H1 (cell line): ENCODE measurements at regions not wholly inside any gene's neighbourhood (a gene's known extent, or its start where the extent isn't known, plus 50 kb on each side); places are given as distances from the start of the nearest gene placed in this dataset.

ENCODE experiments used
- BCL11A ChIP-seq, 2 experiments: IDR thresholded peaks; one replicate each; pipeline ENCODE4 v1.6.1; 2011; ENCODE audit warnings: low read depth in 2 of 2, low read length in 2 of 2, mild to moderate bottlenecking in 2 of 2
- EGR1 ChIP-seq: IDR thresholded peaks from 2 replicates; pipeline ENCODE4 v1.6.1; 2011; ENCODE audit warnings: low read depth, low read length, borderline replicate concordance
- EP300 ChIP-seq, 2 experiments: IDR thresholded peaks; 1 replicate in 1 of 2; 2 replicates in 1 of 2; pipeline ENCODE4 v1.6.1; 2011 to 2012; ENCODE audit warnings: low read depth in 2 of 2, low read length in 2 of 2, mild to moderate bottlenecking in 2 of 2, borderline replicate concordance in 1 of 2, inconsistent platforms in 1 of 2, moderate library complexity in 1 of 2
- MAFK ChIP-seq: IDR thresholded peaks from 2 replicates; pipeline ENCODE4 v1.6.1; 2012; ENCODE audit warnings: low read depth, mild to moderate bottlenecking, improper control_type of control experiment, low read length
- TBP ChIP-seq: IDR thresholded peaks from 2 replicates; pipeline ENCODE4 v1.6.1; 2011; ENCODE audit warnings: low read depth, low read length, improper control_type of control experiment
- TF ChIP-seq, protein P1 (sequence below): IDR thresholded peaks from 2 replicates; pipeline ENCODE4 v1.6.1; 2011; ENCODE audit warnings: low read depth, mild to moderate bottlenecking, low read length; ENCODE audit not compliant: insufficient read depth

DNA sequence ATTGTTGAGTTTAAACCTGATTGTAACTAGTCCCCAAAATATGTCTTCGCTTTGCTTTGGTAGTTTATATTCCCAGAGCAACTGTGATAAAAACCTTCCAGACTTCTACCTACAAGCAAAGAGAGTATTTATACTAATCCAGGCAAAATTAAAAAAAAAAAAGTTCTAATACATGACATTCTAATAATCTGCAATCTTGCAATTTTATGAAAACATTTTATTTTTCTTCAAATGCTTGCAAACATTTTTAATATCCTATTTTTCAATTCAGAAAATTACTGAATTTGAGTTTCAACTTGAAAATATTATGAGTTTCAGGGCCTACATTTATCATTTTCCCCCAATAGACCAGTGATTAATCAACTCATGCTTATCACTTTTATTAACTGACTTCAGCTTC lies 830.2 kb upstream of the KLHL1 start (continued):
- TF ChIP-seq BCL11A (IDR thresholded peaks at IDR 0.05; ENCODE audit: low read depth in 2 of 2, low read length in 2 of 2) (no peak), EP300 (IDR thresholded peaks at IDR 0.05; ENCODE audit: borderline replicate concordance in 1 of 2, low read depth in 2 of 2, low read length in 2 of 2) (no peak), TBP (no peak), MAFK (no peak), EGR1 (no peak)
- TF ChIP-seq, protein P1, sequence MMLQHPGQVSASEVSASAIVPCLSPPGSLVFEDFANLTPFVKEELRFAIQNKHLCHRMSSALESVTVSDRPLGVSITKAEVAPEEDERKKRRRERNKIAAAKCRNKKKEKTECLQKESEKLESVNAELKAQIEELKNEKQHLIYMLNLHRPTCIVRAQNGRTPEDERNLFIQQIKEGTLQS, result no peak
